DOHH2 (cell line): ENCODE measurements at regions not wholly inside any gene's neighbourhood (a gene's known extent, or its start where the extent isn't known, plus 50 kb on each side); places are given as distances from the start of the nearest gene placed in this dataset.

ENCODE experiments used
- H3F3A ChIP-seq: fragments of 200-600 bp; sonication (generic), shearing (Covaris generic); 2 replicates; pipeline ENCODE4 v1.6.0; 2016; ENCODE audit warnings: antibody characterized with exemption, mild to moderate bottlenecking; ENCODE audit not compliant: control insufficient read depth, insufficient read depth
- H3K27ac ChIP-seq: fragments of 200-600 bp; sonication (generic); 2 replicates; pipeline ENCODE4 v1.5.1; 2014; ENCODE audit warnings: low read depth, mild to moderate bottlenecking, low read length, moderate library complexity
- H3K27me3 ChIP-seq: fragments of 200-600 bp; sonication (generic); 2 replicates; pipeline ENCODE4 v1.6.1; 2014; ENCODE audit warnings: mild to moderate bottlenecking, low read length, mixed read lengths; ENCODE audit not compliant: control insufficient read depth
- H3K36me3 ChIP-seq: fragments of 200-600 bp; sonication (generic); 2 replicates; pipeline ENCODE4 v1.6.1; 2014; ENCODE audit warnings: mild to moderate bottlenecking, low read length, moderate library complexity, mixed read lengths; ENCODE audit not compliant: control insufficient read depth
- H3K4me1 ChIP-seq: fragments of 200-600 bp; sonication (generic); 2 replicates; pipeline ENCODE4 v1.6.1; 2014; ENCODE audit warnings: mild to moderate bottlenecking, low read length, mixed read lengths; ENCODE audit not compliant: control insufficient read depth
- H3K4me2 ChIP-seq: fragments of 200-600 bp; sonication (generic); 2 replicates; pipeline ENCODE4 v1.6.0; 2014; ENCODE audit warnings: mild to moderate bottlenecking, low read length, moderate library complexity
- H3K4me3 ChIP-seq: fragments of 200-600 bp; sonication (generic); 2 replicates; pipeline ENCODE4 v1.5.1; 2014; ENCODE audit warnings: mild to moderate bottlenecking, low read length, mixed read lengths
- H3K79me2 ChIP-seq: fragments of 200-600 bp; sonication (generic); 2 replicates; pipeline ENCODE4 v1.6.1; 2014; ENCODE audit warnings: mild to moderate bottlenecking, low read length, mixed read lengths; ENCODE audit not compliant: control insufficient read depth
- H3K9me2 ChIP-seq: fragments of 200-600 bp; sonication (generic); replicated peaks from 2 replicates; pipeline ENCODE4 v1.6.1; 2014; ENCODE audit warnings: mild to moderate bottlenecking, low read length, mixed read lengths; ENCODE audit not compliant: control insufficient read depth
- H3K9me3 ChIP-seq: fragments of 200-600 bp; sonication (generic); 2 replicates; pipeline ENCODE4 v1.6.1; 2014; ENCODE audit warnings: antibody characterized with exemption, low read length, mixed read lengths; ENCODE audit not compliant: control insufficient read depth, insufficient read depth
- H4K20me1 ChIP-seq: fragments of 200-600 bp; sonication (generic); 2 replicates; pipeline ENCODE4 v1.6.0; 2014; ENCODE audit warnings: low read depth, mild to moderate bottlenecking, antibody characterized with exemption, low read length, moderate library complexity; ENCODE audit not compliant: control insufficient read depth, insufficient read depth
- CTCF ChIP-seq: fragments of 200-600 bp; sonication (generic); IDR thresholded peaks from one replicate; pipeline ENCODE4 v1.5.1; 2014; ENCODE audit warnings: antibody characterized with exemption, mild to moderate bottlenecking, low read depth, low read length; ENCODE audit not compliant: poor library complexity, severe bottlenecking
- EZH2phosphoT487 ChIP-seq: fragments of 200-600 bp; sonication (generic); IDR thresholded peaks from 2 replicates; pipeline ENCODE4 v1.6.1; 2017; ENCODE audit warnings: borderline replicate concordance, mild to moderate bottlenecking, antibody characterized with exemption, low read length, moderate library complexity, mixed read lengths

DNA sequence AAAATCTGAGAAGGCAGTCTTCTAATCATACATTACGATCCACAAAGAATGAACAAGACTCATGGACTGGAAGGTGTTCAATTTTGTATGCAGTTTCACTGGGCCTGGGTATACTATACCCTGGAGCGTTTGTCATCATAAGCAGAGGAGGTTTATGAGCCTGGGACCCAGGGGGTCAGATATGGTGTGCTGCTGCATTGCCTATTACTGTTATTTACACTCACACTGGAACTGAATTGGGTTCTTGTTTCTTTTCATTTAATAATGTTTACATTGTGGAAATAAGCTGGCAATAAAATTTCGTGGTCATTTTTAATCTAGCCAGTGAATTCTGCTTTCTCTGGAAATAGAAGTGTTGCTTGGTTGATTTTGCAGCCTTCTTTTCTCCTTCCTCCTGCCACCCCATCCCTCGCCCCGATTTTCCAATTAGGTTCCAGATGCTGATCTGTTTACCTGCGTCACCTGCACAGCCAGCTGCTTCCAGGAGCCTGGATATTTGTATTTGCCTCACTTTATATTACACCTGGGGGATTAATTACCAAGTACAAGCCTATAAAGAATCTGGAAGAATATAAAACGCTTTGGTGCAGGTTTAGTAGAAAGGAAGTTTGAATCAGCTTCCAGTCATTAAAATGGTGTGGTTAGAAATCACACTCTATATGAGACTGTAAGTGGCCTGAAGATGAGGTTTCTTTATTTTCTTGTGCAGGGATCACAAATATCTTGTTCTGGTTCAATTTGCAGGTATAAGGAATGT is 234.4 kb downstream of the SOCS6 start:
- Histone ChIP-seq H3K9me2 (no peaks in the 10 kb centered on the region), H3K27me3 (no peaks in the 10 kb centered on the region), H3K4me2 (no peak overlapping the region), H4K20me1 (no peaks in the 10 kb centered on the region), H3K79me2 (no peaks in the 10 kb centered on the region), H3K4me1 (no peaks in the 10 kb centered on the region), H3F3A (no peaks in the 10 kb centered on the region), H3K36me3 (no peaks in the 10 kb centered on the region), H3K9me3 (no peaks in the 10 kb centered on the region), H3K27ac (no peak overlapping the region), H3K4me3 (no peak overlapping the region)
- TF ChIP-seq EZH2phosphoT487 = no peak
- no peak for TF ChIP-seq CTCF

- Histone ChIP-seq H3K79me2 (no peaks in the 10 kb centered on the region), H3K9me3 (no peaks in the 10 kb centered on the region), H3F3A (no peaks in the 10 kb centered on the region), H3K4me2 (no peak overlapping the region), H3K27me3 (no peaks in the 10 kb centered on the region), H3K4me3 (no peak overlapping the region), H3K9me2 (no peaks in the 10 kb centered on the region), H3K36me3 (no peaks in the 10 kb centered on the region), H3K4me1 (no peaks in the 10 kb centered on the region), H3K27ac (no peak overlapping the region), H4K20me1 (no peaks in the 10 kb centered on the region)
- TF ChIP-seq CTCF (no peak), EZH2phosphoT487 (no peak)
Measured at GRCh38 chr18:70522183-70522680, 233.4 kb downstream of the SOCS6 start.

DNA sequence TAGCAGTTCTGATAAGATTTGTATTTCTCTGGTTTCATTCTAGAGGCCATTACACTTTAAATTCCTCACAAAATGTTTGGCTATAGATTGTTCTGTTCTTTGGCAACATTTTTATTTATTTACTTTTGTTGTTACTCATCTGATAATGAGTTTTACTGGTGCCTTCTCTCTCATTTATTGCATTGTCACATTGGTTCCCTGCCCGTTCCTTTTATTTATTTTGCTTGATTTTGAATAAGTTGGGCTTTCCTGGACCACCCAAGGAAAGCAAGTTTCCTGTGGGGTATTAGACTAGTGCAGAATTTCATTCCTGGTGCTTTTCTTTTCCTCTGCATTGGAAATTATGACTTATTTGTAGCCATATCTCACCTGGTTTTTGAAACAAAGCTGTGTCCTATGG is 232.0 kb downstream of the SOCS6 start:
- no peaks in the 10 kb centered on the region for H3K9me2 ChIP-seq
- H3K4me1 ChIP-seq = no peaks in the 10 kb centered on the region
- H3K79me2 ChIP-seq = no peaks in the 10 kb centered on the region
- no peak overlapping the region for H3K27ac ChIP-seq
- no peaks in the 10 kb centered on the region for H3K36me3 ChIP-seq
- H3K27me3 ChIP-seq = no peaks in the 10 kb centered on the region
- TF ChIP-seq CTCF = no peak
- no peak for TF ChIP-seq EZH2phosphoT487
- no peaks in the 10 kb centered on the region for H3K9me3 ChIP-seq
- no peaks in the 10 kb centered on the region for H4K20me1 ChIP-seq
- no peaks in the 10 kb centered on the region for H3F3A ChIP-seq
- H3K4me3 ChIP-seq = no peak overlapping the region
- no peak overlapping the region for H3K4me2 ChIP-seq
